HepG2 (cell line): ENCODE measurements at regions not wholly inside any gene's neighbourhood (a gene's known extent, or its start where the extent isn't known, plus 50 kb on each side); places are given as distances from the start of the nearest gene placed in this dataset.

Experiments used
- ATAC-seq: fragments of 200-7000 bp; cut with Tn5 transposase; 3 replicates; pipeline ENCODE4 v1.9.1; 2020; ENCODE audit warnings: mild to moderate bottlenecking, moderate library complexity
- BruUV-seq: library from RNA; stranded (reverse); fragments of 400-500 nt; replicated peaks from 2 replicates; lab custom pipeline; 2021; lab: Mats Ljungman, UMichigan
- CTCF ChIA-PET: fragments of 300-600 bp; formaldehyde crosslinking; extraction: SDS; loops from one replicate; lab custom pipeline; 2021; ENCODE audit warnings: low total read pairs, inconsistent platforms, low intra/inter-chr PET ratio; lab: Yijun Ruan, JAX
- POLR2A ChIA-PET: fragments of 350-600 bp; sonication (Branson Sonifier 250); formaldehyde crosslinking; loops from one replicate; lab custom pipeline; 2020; ENCODE audit warnings: antibody characterized with exemption, inconsistent platforms; lab: Yijun Ruan, JAX
- DNase-seq: peaks from one replicate; pipeline ENCODE4 v3.0.0-alpha.2; 2015; ENCODE audit warnings: low spot score
- FAIRE-seq: peaks from 3 replicates; lab custom pipeline; 2011; peaks lifted over from hg19 to GRCh38; lab: Jason Lieb, UNC
- H2AFZ ChIP-seq: one replicate; pipeline ENCODE4 v1.6.1; 2011; ENCODE audit warnings: low read length, inconsistent platforms
- H3K27ac ChIP-seq: fragments of 300-600 bp; 3 replicates; pipeline ENCODE4 v1.8.0; 2011; ENCODE audit warnings: mixed run types, mild to moderate bottlenecking, mixed read lengths, low read length, inconsistent platforms; ENCODE audit not compliant: insufficient read depth; ENCODE audit errors: extremely low read length
- H3K27me3 ChIP-seq, 2 experiments: fragments of 200-600 bp in 1 of 2; 2 replicates in 1 of 2; 3 replicates in 1 of 2; pipeline versions ENCODE4 v1.6.0 to v1.8.0; 2011; ENCODE audit warnings: low read length in 2 of 2, mild to moderate bottlenecking in 2 of 2, moderate library complexity in 2 of 2, inconsistent platforms in 1 of 2; ENCODE audit not compliant: insufficient read depth in 2 of 2, control insufficient read depth in 1 of 2
- H3K36me3 ChIP-seq, 2 experiments: fragments of 200-600 bp in 1 of 2; replicated peaks in 1 of 2; 2 replicates in 1 of 2; 3 replicates in 1 of 2; pipeline versions ENCODE4 v1.5.1 to v1.8.0; 2011; ENCODE audit warnings: low read length in 2 of 2, inconsistent platforms in 1 of 2; ENCODE audit not compliant: insufficient read depth in 2 of 2, control insufficient read depth in 1 of 2
- H3K4me1 ChIP-seq: 2 replicates; pipeline ENCODE4 v1.5.1; 2012; ENCODE audit warnings: low read length, inconsistent platforms; ENCODE audit not compliant: insufficient read depth
- H3K4me2 ChIP-seq: 2 replicates; pipeline ENCODE4 v1.6.0; 2011; ENCODE audit warnings: low read depth, low read length, inconsistent platforms
- H3K4me3 ChIP-seq, 3 experiments: fragments of 200-600 bp in 1 of 3; sonication (generic), shearing (Covaris generic) in 1 of 3; replicated peaks in 1 of 3; 2 replicates each; pipeline ENCODE4 v1.5.1; 2011 to 2016; ENCODE audit warnings: low read length in 3 of 3, inconsistent platforms in 2 of 3, low read depth in 2 of 3, mild to moderate bottlenecking in 2 of 3, control low read depth in 1 of 3, mixed read lengths in 1 of 3; ENCODE audit not compliant: insufficient read depth in 1 of 3
- H3K79me2 ChIP-seq: one replicate; pipeline ENCODE4 v1.6.1; 2011; ENCODE audit warnings: low read length, inconsistent platforms; ENCODE audit not compliant: insufficient read depth
- H3K9ac ChIP-seq: 2 replicates; pipeline ENCODE4 v1.6.0; 2011; ENCODE audit warnings: mild to moderate bottlenecking, low read depth, low read length, inconsistent platforms; ENCODE audit not compliant: insufficient read depth
- H3K9me3 ChIP-seq: 2 replicates; pipeline ENCODE4 v1.5.1; 2012; ENCODE audit warnings: mild to moderate bottlenecking, low read length
- H4K20me1 ChIP-seq: 2 replicates; pipeline ENCODE4 v1.6.0; 2011; ENCODE audit warnings: inconsistent platforms, mild to moderate bottlenecking, low read length, moderate library complexity; ENCODE audit not compliant: insufficient read depth
- CEBPZ ChIP-seq: IDR thresholded peaks from 2 replicates; pipeline ENCODE4 v1.6.1; 2012; ENCODE audit warnings: low read length, improper control_type of control experiment
- FOSL2 ChIP-seq: sonication (generic); formaldehyde crosslinking; IDR thresholded peaks from 2 replicates; pipeline ENCODE4 v1.4.0; 2020; ENCODE audit warnings: missing genetic modification reagents
- HMG20B ChIP-seq: conservative IDR thresholded peaks from 2 replicates; pipeline ENCODE4 v1.6.1; 2016; ENCODE audit warnings: missing genetic modification reagents, missing compliant biosample characterization
- MBNL3 ChIP-seq: fragments of 250-450 bp; sonication (Bioruptor Pico); conservative IDR thresholded peaks from 2 replicates; pipeline ENCODE4 v1.8.0; 2022; ENCODE audit warnings: mild to moderate bottlenecking, inconsistent platforms
- MEF2D ChIP-seq: sonication (generic); formaldehyde crosslinking; IDR thresholded peaks from 2 replicates; pipeline ENCODE4 v1.5.1; 2020; ENCODE audit warnings: mild to moderate bottlenecking, missing genetic modification reagents
- NBN ChIP-seq: fragments of 450-650 bp; conservative IDR thresholded peaks from 2 replicates; pipeline ENCODE4 v1.6.1; 2017
- NR0B2 ChIP-seq: sonication (generic); formaldehyde crosslinking; IDR thresholded peaks from 2 replicates; pipeline ENCODE4 v1.4.0; 2020; ENCODE audit warnings: mild to moderate bottlenecking, missing genetic modification reagents
- RFX3 ChIP-seq: IDR thresholded peaks from 2 replicates; pipeline ENCODE4 v1.6.1; 2016; ENCODE audit warnings: missing biosample characterization, missing genetic modification reagents
- SMARCE1 ChIP-seq: fragments of 450-650 bp; IDR thresholded peaks from 2 replicates; pipeline ENCODE4 v1.6.1; 2017; ENCODE audit warnings: borderline replicate concordance
- WGBS: methylation state at CpG from one replicate; pipeline ENCODE4 v1.1.6; 2017; ENCODE audit warnings: low lambda C conversion rate; 5-methylcytosine and 5-hydroxymethylcytosine counted together
- in situ Hi-C: cut with HindIII; loops from 2 replicates; pipeline ENCODE4 v1.10.0; 2017; ENCODE audit warnings: low pct_unique_long_range_greater_than_20kb; ENCODE audit not compliant: extremely low pct_ligation_motif_present
- intact Hi-C: fragments of 100-400 bp; cut with micrococcal nuclease; formaldehyde crosslinking; loops from one replicate; pipeline ENCODE4 v1.10.0; 2022; ENCODE audit not compliant: unreplicated experiment
- TF ChIP-seq, protein P1 (sequence below): sonication (generic); formaldehyde crosslinking; IDR thresholded peaks from 2 replicates; pipeline ENCODE4 v1.8.1; 2023; ENCODE audit warnings: mild to moderate bottlenecking, inconsistent platforms, moderate library complexity, missing genetic modification reagents, borderline replicate concordance
- TF ChIP-seq, protein P2 (sequence below): sonication (generic); formaldehyde crosslinking; IDR thresholded peaks from 2 replicates; pipeline ENCODE4 v1.4.0; 2020; ENCODE audit warnings: missing genetic modification reagents

DNA sequence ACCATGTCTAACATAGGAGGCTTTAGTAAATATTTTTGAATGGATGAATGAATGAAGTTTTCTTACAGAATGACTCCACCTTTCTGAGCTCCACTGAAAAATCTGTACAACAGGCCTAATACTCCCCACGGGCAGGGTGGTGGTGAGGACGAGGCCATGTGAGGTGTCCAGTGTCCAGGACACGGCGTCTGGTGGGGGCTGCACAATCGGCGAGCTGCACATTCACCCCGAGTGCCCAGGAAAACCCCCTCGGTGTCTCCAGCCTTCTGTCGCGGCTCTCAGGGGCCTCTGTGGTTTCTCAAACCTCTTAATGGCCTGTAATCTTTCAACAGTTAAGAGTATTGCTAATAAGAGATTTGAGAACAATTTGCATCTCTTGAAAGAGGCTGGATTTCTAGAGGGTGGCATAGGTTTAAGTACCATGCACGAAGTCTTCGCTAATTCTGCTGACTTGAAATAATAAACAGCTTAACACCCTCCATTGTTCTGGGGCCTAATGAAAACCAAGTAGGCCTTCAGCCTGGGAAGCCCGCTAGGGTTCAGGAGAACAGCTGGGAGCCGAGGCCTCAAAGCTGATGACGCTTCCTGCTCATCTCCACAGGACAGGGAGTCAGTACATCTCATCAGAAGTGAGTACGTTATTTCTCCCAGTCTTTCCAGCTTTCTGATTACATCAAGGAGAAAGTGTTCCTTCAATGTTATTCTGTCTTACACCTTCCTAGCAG is 304.6 kb upstream of the FOXF1 start:
- no peaks in the 10 kb centered on the region for H3K4me1 ChIP-seq
- H3K79me2 ChIP-seq: no peaks in the 10 kb centered on the region
- H3K4me3 ChIP-seq: no peak overlapping the region
- WGBS: 37% methylated on average over 16 of the region's 16 CpGs
- H3K9me3 ChIP-seq: no peaks in the 10 kb centered on the region
- in situ Hi-C loops (no loop called here), intact Hi-C loops (no loop called here)
- BruUV-seq: no TSS peak
- no peak overlapping the region for H3K27ac ChIP-seq
- ATAC-seq: no peak
- ChIA-PET POLR2A (no interaction called here), CTCF (no interaction called here)
- no peak for DNase-seq
- TF ChIP-seq NR0B2 (no peak), CEBPZ (no peak)
- no peaks in the 10 kb centered on the region for H3K36me3 ChIP-seq
- H3K9ac ChIP-seq: no peak overlapping the region
- no peak overlapping the region for H2AFZ ChIP-seq
- H4K20me1 ChIP-seq: no peaks in the 10 kb centered on the region
- no peak for FAIRE-seq
- H3K4me2 ChIP-seq: no peak overlapping the region
- peaks cover 3 to 28% of the 10 kb centered on the region in 2 experiments; a peak in 4 of 5 replicates for H3K27me3 ChIP-seq

DNA sequence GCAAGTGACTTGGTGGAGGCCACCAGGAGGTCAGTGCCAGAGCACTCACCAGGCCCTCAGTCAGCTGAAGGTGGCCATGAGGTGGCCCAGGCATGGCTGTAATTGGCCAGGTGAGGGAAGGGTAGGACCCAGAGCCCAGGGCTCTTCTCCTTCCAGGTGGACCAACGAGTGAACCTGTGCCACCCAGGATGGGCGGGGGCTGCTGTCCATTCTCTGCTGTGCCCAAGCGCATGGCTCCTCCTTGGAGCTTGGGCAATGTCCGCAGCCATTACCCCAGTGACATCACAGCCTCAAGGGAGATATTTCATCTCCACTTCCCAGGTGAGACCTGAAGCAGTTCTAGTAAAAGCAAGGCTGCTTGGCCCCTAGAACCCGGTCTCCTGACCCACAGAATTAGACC is 303.0 kb upstream of the FOXF1 start:
- POLR2A ChIA-PET: no interaction called here
- no peak for ATAC-seq
- FAIRE-seq: no peak
- Histone ChIP-seq H2AFZ (no peak overlapping the region), H3K79me2 (no peaks in the 10 kb centered on the region), H3K27ac (no peak overlapping the region), H3K9me3 (no peaks in the 10 kb centered on the region), H4K20me1 (no peaks in the 10 kb centered on the region), H3K27me3 (peaks cover 0 to 13% of the 10 kb centered on the region in 2 experiments; a peak in 2 of 5 replicates), H3K4me2 (no peak overlapping the region), H3K4me3 (no peak overlapping the region), H3K36me3 (no peaks in the 10 kb centered on the region), H3K9ac (no peak overlapping the region), H3K4me1 (no peaks in the 10 kb centered on the region)
- DNase-seq: no peak
- 24% methylated on average over 5 of the region's 5 CpGs for WGBS
- in situ Hi-C loops (no loop called here), intact Hi-C loops (no loop called here)
- BruUV-seq: no TSS peak
- CTCF ChIA-PET: no interaction called here
- TF ChIP-seq SMARCE1: no peak
- no peak for TF ChIP-seq MEF2D (CRISPR knock-in tag)
- TF ChIP-seq MBNL3: no peak
- TF ChIP-seq FOSL2 (CRISPR knock-in tag): no peak
- no peak for TF ChIP-seq RFX3
- TF ChIP-seq, protein P1, sequence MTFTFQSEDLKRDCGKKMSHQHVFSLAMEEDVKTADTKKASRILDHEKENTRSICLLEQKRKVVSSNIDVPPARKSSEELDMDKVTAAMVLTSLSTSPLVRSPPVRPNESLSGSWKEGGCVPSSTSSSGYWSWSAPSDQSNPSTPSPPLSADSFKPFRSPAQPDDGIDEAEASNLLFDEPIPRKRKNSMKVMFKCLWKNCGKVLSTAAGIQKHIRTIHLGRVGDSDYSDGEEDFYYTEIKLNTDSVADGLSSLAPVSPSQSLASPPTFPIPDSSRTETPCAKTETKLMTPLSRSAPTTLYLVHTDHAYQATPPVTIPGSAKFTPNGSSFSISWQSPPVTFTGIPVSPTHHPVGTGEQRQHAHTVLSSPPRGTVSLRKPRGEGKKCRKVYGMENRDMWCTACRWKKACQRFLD: no peak
- TF ChIP-seq, protein P2, sequence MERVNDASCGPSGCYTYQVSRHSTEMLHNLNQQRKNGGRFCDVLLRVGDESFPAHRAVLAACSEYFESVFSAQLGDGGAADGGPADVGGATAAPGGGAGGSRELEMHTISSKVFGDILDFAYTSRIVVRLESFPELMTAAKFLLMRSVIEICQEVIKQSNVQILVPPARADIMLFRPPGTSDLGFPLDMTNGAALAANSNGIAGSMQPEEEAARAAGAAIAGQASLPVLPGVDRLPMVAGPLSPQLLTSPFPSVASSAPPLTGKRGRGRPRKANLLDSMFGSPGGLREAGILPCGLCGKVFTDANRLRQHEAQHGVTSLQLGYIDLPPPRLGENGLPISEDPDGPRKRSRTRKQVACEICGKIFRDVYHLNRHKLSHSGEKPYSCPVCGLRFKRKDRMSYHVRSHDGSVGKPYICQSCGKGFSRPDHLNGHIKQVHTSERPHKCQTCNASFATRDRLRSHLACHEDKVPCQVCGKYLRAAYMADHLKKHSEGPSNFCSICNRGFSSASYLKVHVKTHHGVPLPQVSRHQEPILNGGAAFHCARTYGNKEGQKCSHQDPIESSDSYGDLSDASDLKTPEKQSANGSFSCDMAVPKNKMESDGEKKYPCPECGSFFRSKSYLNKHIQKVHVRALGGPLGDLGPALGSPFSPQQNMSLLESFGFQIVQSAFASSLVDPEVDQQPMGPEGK: no peak
- no peak for TF ChIP-seq NBN
- TF ChIP-seq HMG20B (CRISPR knock-in tag): no peak
